SK-N-SH (cell line): ENCODE measurements at regions not wholly inside any gene's neighbourhood (a gene's known extent, or its start where the extent isn't known, plus 50 kb on each side); places are given as distances from the start of the nearest gene placed in this dataset.

Experiments
- CTCF ChIP-seq: fragments of 200-600 bp; sonication (generic); IDR thresholded peaks from 2 replicates; pipeline ENCODE4 v1.6.1; 2017; ENCODE audit warnings: antibody characterized with exemption, mild to moderate bottlenecking, moderate library complexity
- EP300 ChIP-seq, 2 experiments: IDR thresholded peaks; 2 replicates each; pipeline versions ENCODE4 v1.4.0 to v1.6.1; 2012; ENCODE audit warnings: borderline replicate concordance in 1 of 2, low read depth in 1 of 2, low read length in 1 of 2
- EZH2phosphoT487 ChIP-seq: fragments of 200-600 bp; sonication (generic); IDR thresholded peaks from 2 replicates; pipeline ENCODE4 v1.6.1; 2017; ENCODE audit warnings: low read depth, mixed run types, mild to moderate bottlenecking, antibody characterized with exemption, moderate library complexity, borderline replicate concordance

GRCh38 chr5:90227683-90228082 lies 181.9 kb downstream of the CETN3 start:
- TF ChIP-seq EP300 (IDR thresholded peaks at IDR 0.05; ENCODE audit: borderline replicate concordance in 1 of 2, low read depth in 1 of 2, low read length in 1 of 2) = no peak
- TF ChIP-seq EZH2phosphoT487 = no peak
- TF ChIP-seq CTCF = no peak
